ENCODE measurements at regions not wholly inside any gene's neighbourhood (a gene's known extent, or its start where the extent isn't known, plus 50 kb on each side); places are given as distances from the start of the nearest gene placed in this dataset.

DNA sequence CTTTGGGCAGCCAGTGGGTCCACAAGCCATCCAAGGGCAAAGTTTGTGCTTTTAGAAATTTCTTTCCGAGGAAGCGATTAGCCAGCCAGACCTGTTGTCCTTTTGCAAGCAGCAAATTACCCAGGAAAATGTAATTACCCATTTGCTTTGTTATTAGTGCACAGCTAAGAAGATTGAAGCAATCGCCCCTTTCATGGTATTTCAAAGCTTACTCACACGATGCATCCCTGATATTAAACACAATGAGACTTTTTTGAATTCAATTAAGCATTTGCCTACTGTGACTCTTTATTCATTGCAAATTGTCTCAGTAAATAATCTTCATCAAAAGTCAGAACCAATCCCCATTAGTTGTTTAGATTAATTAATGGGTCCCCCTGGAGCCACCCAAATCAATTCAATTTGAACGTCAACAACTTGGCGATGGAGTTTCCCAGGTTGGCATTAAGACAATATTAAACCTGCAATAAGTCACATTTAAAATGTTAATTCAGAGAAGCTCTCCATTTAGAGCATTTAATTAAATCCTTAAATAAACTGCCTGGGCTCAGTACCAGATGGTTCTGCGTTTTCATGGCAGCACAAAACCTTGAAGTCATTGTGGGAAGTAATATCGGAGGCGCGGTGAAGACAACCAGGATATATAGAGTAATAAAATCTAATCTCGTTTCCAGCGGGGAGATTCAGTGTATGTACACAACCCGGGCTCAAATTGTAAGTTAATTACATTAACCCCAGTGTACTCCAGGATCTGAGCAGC, 366.2 kb upstream of the TNRC6C start:
- DNase-seq: no peak
- Mint-ChIP-seq H3K4me1 (ENCODE audit: low read depth) (no peaks in the 10 kb centered on the region), H3K27ac (no peak overlapping the region), H3K36me3 (no peaks in the 10 kb centered on the region), H3K9me3 (peaks cover 7% of the 10 kb centered on the region), H3K4me3 (no peak overlapping the region), H3K27me3 (peaks cover 9% of the 10 kb centered on the region)
- intact Hi-C loops (cut with micrococcal nuclease): no loop called here
- ChIA-PET CTCF (no interaction called here), POLR2A (no interaction called here)

DNA sequence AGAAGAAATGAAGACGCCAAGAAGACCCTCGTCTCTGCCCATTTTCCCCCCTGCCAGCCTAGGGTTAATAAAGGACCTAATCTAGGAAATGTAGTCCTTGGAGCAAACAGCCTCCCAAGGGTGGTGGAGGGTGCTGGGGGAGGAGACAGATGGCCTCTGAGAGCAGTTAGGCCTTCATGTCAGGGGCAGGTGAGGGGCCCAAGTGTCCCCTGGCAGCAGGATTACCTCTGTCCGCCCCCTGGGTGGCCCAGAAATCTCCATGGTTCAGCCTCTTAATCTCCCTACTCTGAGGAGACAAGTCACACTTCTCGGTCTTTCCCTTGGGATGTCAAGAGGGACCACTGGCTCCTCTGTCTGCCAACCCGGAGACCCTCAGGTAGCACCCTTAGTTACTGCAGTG, 365.4 kb upstream of the TNRC6C start:
- intact Hi-C loops (cut with micrococcal nuclease): no loop called here
- no peaks in the 10 kb centered on the region for H3K4me1 Mint-ChIP-seq (ENCODE audit: low read depth)
- H3K4me3 Mint-ChIP-seq: no peak overlapping the region
- CTCF ChIA-PET: no interaction called here
- no peak for DNase-seq
- no peaks in the 10 kb centered on the region for H3K36me3 Mint-ChIP-seq
- peaks cover 9% of the 10 kb centered on the region for H3K27me3 Mint-ChIP-seq
- no peak overlapping the region for H3K27ac Mint-ChIP-seq
- POLR2A ChIA-PET: no interaction called here
- no peaks in the 10 kb centered on the region for H3K9me3 Mint-ChIP-seq

DNA sequence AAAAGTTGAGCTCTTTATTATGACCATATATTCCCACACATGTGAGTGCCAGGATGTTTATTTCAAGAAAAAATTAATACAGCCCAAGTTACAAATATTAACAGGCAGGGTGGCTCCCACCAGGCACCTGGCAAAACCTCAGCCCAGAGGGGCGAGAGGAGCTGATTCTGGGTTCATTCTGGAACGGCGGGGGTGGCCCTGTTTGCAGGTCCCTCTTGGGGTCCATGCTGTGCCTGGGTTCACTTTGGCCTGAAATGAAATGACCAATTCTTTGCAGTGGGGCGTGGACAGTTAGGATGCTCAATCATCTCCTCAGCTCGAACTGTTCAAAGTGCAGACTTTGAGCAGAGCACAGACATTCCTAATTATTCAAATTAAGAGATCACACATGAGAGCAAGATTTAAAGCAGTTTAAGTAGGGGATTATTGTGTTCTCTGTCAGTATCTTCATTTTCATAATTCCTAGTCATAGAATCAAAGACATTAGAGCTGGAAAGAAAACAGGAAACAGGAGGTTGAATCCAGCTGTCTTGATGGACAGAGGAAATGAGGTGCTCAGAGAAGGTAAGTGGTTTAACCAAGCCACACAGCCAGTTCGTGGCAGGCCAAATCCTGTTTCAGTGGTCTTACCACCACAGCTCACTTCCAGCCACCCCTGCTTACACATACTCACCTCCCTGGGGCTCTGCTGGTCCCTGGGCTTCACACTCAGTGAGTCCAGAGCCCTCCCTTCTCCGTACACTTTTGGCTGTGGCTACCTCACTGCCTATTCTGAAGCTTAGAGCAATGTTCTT, 363.9 kb upstream of the TNRC6C start:
- peak; percentile 44 for DNase-seq
- H3K9me3 Mint-ChIP-seq: no peaks in the 10 kb centered on the region
- H3K27me3 Mint-ChIP-seq: peaks cover 9% of the 10 kb centered on the region
- no peaks in the 10 kb centered on the region for H3K36me3 Mint-ChIP-seq
- POLR2A ChIA-PET: interaction anchor here (0.7 kb wide), 1 partner anchor 72 kb away, joined by 3 read pairs; no protein-coding TSS in a partner anchor
- H3K4me3 Mint-ChIP-seq: no peak overlapping the region
- CTCF ChIA-PET: no interaction called here
- H3K4me1 Mint-ChIP-seq (ENCODE audit: low read depth): no peaks in the 10 kb centered on the region
- intact Hi-C loops (cut with micrococcal nuclease): no loop called here
- H3K27ac Mint-ChIP-seq: no peak overlapping the region

DNA sequence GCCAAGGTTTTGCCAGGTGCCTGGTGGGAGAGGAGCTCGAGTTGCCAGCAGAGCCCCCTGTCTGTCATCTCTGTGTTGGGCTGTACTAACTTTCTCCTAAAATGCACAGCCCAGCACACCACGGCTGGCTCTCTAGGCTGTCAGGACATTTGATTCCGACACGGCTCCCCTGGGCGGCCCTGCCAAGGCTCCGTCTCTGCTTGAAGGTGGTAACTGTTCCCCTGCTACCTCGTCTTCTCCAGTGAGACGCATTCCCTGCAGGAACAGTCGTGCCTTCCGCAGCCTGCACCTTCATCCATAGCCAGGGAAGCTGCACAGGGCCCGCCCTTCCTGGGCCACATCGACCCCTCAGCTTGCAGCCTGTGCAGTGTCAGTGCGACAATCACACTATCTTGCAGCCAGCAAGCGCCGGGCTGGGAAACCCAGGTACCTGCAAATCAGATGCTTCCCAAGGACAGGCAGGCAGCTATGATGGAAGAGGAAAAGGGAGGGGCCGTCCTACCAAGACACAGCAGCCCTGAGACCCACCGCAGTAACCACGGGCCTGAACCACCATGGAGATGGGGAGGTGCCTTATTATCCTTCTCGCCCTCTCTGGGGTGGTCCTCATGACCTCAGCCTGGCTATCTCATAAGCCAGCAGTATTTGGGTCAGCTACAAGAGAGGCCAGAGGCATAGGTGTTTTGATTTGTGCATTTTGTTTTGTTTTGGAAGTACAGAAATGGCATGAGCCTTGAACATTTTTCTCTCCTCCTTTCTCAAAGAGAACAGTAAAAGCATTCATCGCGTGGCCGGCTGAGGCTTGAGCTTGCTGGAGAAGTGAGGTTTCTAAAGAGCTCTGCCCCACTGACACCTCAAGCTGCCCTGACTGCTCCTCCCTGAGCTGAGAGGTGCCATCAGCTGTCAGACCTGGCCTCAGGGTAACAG, 361.7 kb upstream of the TNRC6C start:
- no peak overlapping the region for H3K4me3 Mint-ChIP-seq
- ChIA-PET CTCF (interaction anchor here (0.6 to 0.7 kb wide), 2 partner anchors 54 to 220 kb away, joined by 3 to 4 read pairs; no protein-coding TSS in a partner anchor), POLR2A (no interaction called here)
- DNase-seq: no peak
- H3K9me3 Mint-ChIP-seq: no peaks in the 10 kb centered on the region
- peaks cover 3% of the 10 kb centered on the region for H3K27me3 Mint-ChIP-seq
- H3K36me3 Mint-ChIP-seq: no peaks in the 10 kb centered on the region
- intact Hi-C loops (cut with micrococcal nuclease): no loop called here
- no peaks in the 10 kb centered on the region for H3K4me1 Mint-ChIP-seq (ENCODE audit: low read depth)
- no peak overlapping the region for H3K27ac Mint-ChIP-seq

DNA sequence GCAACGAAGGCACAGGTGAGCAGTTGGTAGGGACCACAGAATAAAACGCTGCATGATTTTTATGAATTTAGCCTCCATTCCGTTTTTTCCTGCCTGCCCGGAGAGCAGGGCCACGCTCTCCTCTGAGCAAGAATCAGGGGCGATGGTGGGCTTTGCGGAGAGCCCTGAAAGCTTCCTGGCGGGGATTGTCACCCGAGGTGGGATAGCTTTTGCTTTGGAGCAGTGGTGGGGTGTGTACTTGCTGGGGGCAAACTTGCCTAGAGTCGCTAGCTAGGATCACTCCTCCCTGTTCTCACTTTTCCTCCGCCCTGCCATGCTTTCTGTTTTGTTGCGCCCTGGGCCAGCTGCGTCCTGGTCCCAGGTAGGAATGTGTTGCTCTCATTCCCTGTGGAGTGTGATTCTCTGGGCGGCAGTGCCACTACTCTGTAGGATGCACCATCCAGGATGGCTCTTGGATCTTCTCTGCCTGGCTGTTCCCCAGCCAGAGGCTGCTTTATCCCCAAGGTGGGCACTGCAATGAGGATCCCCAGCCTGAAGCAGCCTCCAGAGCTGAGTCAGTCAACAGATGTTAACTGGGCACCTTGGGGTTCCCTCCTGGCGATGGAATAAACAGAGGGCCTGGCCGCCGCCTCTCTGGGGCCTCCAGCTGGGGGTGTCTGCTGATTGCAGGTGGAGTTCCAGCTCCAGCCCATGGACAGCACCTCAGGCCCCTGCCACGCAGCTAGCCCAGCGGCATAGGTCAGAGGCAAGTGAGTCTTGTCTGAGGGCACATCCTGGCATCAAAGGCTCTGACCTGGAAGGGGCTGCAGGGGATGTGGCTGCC, 360.9 kb upstream of the TNRC6C start:
- DNase-seq: no peak
- intact Hi-C loops (cut with micrococcal nuclease): no loop called here
- ChIA-PET CTCF (interaction anchor here (0.6 to 0.7 kb wide), 2 partner anchors 55 to 219 kb away, joined by 3 to 4 read pairs; no protein-coding TSS in a partner anchor), POLR2A (no interaction called here)
- Mint-ChIP-seq H3K9me3 (no peaks in the 10 kb centered on the region), H3K36me3 (no peaks in the 10 kb centered on the region), H3K4me1 (ENCODE audit: low read depth) (no peaks in the 10 kb centered on the region), H3K27me3 (no peaks in the 10 kb centered on the region), H3K4me3 (no peak overlapping the region), H3K27ac (no peak overlapping the region)

DNA sequence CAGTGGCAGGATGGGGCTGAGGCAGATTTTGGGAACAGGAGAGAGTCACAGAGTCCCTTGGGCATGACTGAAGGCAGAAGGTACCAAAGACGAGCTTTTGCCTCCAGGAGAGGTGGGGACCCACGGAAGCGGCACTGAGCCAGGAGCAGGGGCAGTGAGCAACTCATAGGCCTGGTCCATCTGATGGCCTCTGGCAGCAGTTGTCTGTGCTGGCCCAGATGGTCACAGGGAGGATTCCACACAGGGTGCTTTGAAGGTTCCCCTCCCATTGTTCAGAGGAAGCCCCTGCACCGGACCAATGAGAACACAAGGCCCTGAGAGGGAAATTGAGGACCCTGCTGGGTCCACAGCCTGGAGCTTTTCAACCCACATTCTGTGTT, 360.3 kb upstream of the TNRC6C start:
- POLR2A ChIA-PET: no interaction called here
- Mint-ChIP-seq H3K36me3 (no peaks in the 10 kb centered on the region), H3K4me3 (no peak overlapping the region), H3K27ac (no peak overlapping the region), H3K9me3 (no peaks in the 10 kb centered on the region), H3K27me3 (no peaks in the 10 kb centered on the region), H3K4me1 (ENCODE audit: low read depth) (no peaks in the 10 kb centered on the region)
- CTCF ChIA-PET: no interaction called here
- DNase-seq: no peak
- intact Hi-C loops (cut with micrococcal nuclease): no loop called here

DNA sequence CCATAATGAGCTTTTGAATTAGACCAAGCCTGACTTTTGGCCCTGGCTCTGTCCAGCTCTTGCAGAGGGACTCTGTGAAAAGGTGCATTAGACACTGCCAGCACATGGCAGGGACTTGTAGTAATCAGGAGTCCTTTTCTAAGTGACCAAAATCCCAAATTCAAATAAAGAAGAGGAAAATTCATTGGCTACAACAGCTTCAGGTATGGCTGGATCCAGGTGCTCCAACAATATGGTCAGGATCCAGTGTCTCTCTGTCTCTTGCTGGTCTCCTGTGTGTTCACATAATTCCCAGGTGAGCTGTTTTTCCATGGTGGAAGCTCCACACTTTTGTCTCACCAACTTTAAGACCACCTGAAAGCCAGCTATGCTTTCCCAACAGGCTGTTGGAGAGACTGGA, 358.8 kb upstream of the TNRC6C start:
- H3K4me1 Mint-ChIP-seq (ENCODE audit: low read depth): no peaks in the 10 kb centered on the region
- DNase-seq: no peak
- POLR2A ChIA-PET: no interaction called here
- no peak overlapping the region for H3K27ac Mint-ChIP-seq
- no peaks in the 10 kb centered on the region for H3K9me3 Mint-ChIP-seq
- CTCF ChIA-PET: interaction anchor here (0.6 kb wide), 1 partner anchor 138 kb away, joined by 3 read pairs; no protein-coding TSS in a partner anchor
- no peaks in the 10 kb centered on the region for H3K36me3 Mint-ChIP-seq
- H3K27me3 Mint-ChIP-seq: no peaks in the 10 kb centered on the region
- H3K4me3 Mint-ChIP-seq: no peak overlapping the region
- intact Hi-C loops (cut with micrococcal nuclease): no loop called here

DNA sequence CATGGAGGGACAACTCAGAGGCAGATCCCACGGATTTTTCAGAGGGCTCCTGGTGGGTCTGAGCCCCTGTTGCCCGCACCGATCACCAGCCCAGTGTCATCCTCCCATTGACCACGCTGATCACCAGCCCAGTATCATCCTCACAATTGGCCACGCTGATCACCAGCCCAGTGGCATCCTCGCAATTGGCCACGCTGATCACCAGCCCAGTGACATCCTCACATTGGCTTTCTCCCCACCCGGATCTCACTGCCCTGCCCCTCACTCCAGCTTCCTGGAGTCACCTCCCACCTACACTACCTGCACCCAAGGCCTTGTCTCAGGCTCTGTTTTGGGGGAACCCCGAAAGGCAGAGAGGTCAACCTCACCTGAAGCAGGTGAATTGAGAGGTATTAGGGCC, 358.2 kb upstream of the TNRC6C start:
- H3K27ac Mint-ChIP-seq: no peak overlapping the region
- intact Hi-C loops (cut with micrococcal nuclease): no loop called here
- no peaks in the 10 kb centered on the region for H3K27me3 Mint-ChIP-seq
- H3K9me3 Mint-ChIP-seq: no peaks in the 10 kb centered on the region
- no peaks in the 10 kb centered on the region for H3K4me1 Mint-ChIP-seq (ENCODE audit: low read depth)
- POLR2A ChIA-PET: no interaction called here
- H3K36me3 Mint-ChIP-seq: no peaks in the 10 kb centered on the region
- H3K4me3 Mint-ChIP-seq: no peak overlapping the region
- CTCF ChIA-PET: no interaction called here
- DNase-seq: no peak

DNA sequence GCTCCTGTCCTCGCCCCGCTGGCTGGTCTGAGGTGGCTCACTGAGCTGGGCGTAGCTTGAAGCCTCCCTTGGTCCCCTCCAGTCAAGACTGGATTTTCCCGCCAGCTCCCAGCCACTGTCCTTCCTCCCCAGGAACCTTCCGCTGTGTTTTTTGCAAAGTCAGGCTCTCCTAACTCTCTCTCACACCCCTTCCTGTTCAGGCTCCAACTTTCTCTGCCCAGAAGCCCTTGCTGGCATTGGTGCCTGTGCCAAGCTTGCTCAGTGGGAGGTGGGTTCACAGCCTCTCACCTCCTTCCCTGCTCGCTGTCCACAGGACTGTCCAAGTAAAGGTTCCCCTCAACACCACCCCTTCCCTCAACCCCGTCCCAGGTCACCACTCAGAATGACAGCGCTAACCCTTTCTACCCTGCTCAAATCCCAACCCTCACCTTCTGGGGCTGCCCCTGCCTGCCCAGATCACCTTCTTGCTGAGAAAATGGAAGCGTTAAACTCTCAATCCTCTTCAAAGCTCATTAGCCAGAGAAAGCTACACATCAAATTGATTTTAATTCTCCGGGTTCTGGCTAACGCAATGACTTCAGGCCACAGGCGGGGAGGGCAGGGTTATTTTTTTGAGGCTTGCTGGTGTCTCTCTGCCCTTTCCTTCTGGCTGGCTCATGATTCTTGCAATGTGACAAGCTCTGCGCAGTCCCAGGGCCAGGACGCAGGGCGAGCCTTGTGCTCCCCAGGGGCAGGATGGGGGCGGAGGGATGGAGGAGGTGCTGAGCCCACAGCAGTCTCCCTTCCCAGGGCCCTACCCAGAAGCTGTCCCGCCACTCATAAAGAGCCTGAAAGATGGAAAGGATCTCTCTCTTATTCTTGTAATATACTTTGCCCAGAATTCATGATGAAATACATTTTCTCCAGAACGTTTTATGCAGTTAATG, 357.2 kb upstream of the TNRC6C start:
- no peaks in the 10 kb centered on the region for H3K27me3 Mint-ChIP-seq
- ChIA-PET CTCF (no interaction called here), POLR2A (no interaction called here)
- intact Hi-C loops (cut with micrococcal nuclease): no loop called here
- H3K9me3 Mint-ChIP-seq: no peaks in the 10 kb centered on the region
- no peak overlapping the region for H3K4me3 Mint-ChIP-seq
- H3K4me1 Mint-ChIP-seq (ENCODE audit: low read depth): no peaks in the 10 kb centered on the region
- DNase-seq: no peak
- no peak overlapping the region for H3K27ac Mint-ChIP-seq
- H3K36me3 Mint-ChIP-seq: no peaks in the 10 kb centered on the region

DNA sequence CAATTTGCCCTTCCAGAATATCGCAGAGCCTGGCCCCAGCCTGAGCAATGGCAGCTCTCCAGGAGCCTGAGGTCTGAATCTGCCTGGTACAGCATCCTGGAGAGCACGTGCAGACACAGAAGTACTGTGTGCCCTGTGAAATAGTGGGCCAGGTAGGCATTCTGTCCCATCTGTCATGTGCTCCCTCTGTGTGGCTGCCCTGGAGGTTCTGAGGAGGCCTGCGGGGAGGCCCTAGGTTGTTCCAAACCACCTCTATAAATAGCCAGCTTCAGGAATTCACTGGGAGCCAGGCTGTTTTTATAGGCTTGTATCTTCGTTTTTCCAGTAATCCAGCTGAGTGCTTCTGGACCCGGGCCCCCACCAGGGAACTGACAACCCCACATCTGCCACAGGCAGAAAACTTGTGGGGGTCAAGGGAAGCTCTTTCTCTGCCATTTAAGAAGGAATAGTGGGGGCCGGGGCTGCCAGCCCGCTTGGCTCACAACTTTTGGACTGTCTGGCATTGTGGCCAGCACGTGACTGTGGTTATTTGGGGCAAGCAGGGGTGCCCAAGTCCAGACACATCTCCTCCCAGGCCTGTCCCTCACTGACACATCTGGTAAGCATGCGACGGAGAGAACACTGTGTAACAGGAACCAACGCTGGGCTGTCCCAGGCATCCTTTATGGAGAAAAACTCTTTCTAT, 356.3 kb upstream of the TNRC6C start:
- CTCF ChIA-PET: no interaction called here
- H3K27ac Mint-ChIP-seq: no peak overlapping the region
- no peak overlapping the region for H3K4me3 Mint-ChIP-seq

More for the DNA sequence above, 356.3 kb upstream of the TNRC6C start:
- POLR2A ChIA-PET: no interaction called here
- no peak for DNase-seq
- no peaks in the 10 kb centered on the region for H3K36me3 Mint-ChIP-seq
- H3K9me3 Mint-ChIP-seq: no peaks in the 10 kb centered on the region
- intact Hi-C loops (cut with micrococcal nuclease): no loop called here
- H3K27me3 Mint-ChIP-seq: no peaks in the 10 kb centered on the region
- H3K4me1 Mint-ChIP-seq (ENCODE audit: low read depth): no peaks in the 10 kb centered on the region
